NT2/D1 (cell line): ENCODE measurements at regions not wholly inside any gene's neighbourhood (a gene's known extent, or its start where the extent isn't known, plus 50 kb on each side); places are given as distances from the start of the nearest gene placed in this dataset.

Experiments used
- SUZ12 ChIP-seq: IDR thresholded peaks from 2 replicates; pipeline ENCODE4 v1.6.1; 2011; ENCODE audit not compliant: insufficient read length, insufficient read depth; ENCODE audit errors: extremely low read depth
- YY1 ChIP-seq: IDR thresholded peaks from 2 replicates; pipeline ENCODE4 v1.6.1; 2011; ENCODE audit not compliant: insufficient read length, insufficient read depth

DNA sequence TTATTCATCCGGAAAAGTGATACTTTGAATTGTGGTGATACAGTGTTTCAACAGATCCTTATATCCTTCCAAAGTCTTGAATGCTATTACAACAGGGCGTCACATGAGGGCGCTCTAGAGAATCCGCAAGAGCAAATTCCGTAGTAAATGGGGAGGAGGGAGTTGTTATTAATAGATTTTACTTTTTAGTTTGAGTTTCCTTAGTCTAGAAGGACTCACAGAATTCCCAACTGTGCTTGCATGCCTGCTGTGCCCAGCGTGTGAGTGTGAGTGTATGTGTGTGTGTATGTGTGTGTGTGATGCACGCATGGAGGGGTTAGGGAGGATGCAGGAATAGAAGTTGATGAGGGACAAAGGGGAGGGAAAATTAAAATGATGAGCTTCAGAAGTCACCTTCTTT is 375.3 kb downstream of the C12orf75 start:
- TF ChIP-seq SUZ12 (no peak), YY1 (no peak)
